ENCODE measurements at regions not wholly inside any gene's neighbourhood (a gene's known extent, or its start where the extent isn't known, plus 50 kb on each side); places are given as distances from the start of the nearest gene placed in this dataset.
"Not testable (repeated sequence)": the region's sequence is repeated elsewhere in the genome, so short reads cannot be mapped to it uniquely, and the experiment has no call there.

DNA sequence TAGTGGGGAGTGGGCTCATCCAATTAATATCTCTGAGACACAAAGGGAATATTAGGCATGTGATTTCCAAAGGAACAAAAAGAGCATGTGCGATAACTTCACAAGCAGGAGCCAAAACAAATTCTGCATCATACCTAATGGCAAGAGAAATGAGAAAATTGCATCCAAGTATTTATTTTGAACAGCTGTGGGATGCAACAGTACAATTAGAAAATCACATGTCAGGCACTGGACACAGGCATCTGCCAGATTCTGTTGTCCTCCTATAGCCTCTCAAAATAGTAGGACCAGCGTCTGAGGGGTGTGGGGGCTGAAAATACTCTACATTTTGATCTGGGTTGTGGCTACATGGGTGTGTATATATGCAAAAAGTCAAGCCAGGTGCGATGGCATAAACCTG, 66.3 kb downstream of the EDN1 start:
- no peak overlapping the region for H3K4me3 ChIP-seq (replicated peaks; ENCODE audit: low read depth, low read length)
- TF ChIP-seq, protein P1, sequence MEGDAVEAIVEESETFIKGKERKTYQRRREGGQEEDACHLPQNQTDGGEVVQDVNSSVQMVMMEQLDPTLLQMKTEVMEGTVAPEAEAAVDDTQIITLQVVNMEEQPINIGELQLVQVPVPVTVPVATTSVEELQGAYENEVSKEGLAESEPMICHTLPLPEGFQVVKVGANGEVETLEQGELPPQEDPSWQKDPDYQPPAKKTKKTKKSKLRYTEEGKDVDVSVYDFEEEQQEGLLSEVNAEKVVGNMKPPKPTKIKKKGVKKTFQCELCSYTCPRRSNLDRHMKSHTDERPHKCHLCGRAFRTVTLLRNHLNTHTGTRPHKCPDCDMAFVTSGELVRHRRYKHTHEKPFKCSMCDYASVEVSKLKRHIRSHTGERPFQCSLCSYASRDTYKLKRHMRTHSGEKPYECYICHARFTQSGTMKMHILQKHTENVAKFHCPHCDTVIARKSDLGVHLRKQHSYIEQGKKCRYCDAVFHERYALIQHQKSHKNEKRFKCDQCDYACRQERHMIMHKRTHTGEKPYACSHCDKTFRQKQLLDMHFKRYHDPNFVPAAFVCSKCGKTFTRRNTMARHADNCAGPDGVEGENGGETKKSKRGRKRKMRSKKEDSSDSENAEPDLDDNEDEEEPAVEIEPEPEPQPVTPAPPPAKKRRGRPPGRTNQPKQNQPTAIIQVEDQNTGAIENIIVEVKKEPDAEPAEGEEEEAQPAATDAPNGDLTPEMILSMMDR (IDR thresholded peaks at IDR 0.05; ENCODE audit: low read length, missing control alignments): no peak
- DNase-seq (ENCODE audit: low read depth): no peak

DNA sequence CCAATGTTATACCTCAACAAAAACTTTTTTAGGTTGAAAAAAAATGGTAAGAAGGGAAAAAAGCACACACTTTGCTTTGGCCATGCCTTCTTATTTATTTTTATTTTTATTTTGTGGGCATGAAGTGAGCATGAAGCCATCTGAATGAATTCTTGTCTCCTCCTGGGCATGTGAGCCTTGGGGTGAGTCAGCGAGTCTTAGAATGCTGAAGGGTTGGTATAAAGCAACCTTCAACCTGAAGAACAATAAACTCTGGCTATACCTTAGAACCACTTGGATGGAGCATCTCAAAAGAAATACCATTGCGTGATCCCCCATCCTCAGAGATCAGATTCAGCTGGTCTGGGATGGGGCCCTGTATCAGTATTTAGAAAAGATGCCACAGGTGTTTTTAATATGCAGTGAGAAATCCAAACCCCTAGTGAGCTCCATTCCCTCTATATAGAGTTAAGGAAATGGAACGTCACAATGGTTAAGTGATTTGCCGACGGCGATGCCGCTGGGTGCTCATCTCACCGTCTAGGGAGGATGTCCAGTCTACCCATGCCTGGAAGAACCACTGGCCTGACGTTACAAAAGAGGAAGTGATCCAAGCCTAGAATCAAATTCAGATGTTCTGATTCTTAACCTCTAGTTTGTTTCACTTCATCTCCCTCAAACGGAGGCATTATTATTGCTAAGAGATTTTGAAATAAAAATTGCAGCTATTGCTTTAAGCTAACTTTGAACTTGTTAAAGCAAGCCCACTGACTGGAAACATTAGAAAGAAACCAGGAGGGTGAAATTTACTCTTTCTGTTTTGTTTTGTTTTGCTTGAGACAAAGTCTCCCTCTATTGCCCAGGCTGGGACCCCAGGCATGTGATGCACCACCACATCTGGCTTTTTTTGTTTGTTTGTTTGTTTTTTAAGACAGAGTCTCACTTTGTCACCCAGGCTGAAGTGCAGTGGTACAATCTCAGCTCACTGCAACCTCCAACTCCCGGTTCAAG, 67.1 kb downstream of the EDN1 start:
- H3K4me3 ChIP-seq (replicated peaks; ENCODE audit: low read depth, low read length): no peak overlapping the region
- no peak for DNase-seq (ENCODE audit: low read depth)
- TF ChIP-seq, protein P1 (IDR thresholded peaks at IDR 0.05; ENCODE audit: low read length, missing control alignments): no peak

DNA sequence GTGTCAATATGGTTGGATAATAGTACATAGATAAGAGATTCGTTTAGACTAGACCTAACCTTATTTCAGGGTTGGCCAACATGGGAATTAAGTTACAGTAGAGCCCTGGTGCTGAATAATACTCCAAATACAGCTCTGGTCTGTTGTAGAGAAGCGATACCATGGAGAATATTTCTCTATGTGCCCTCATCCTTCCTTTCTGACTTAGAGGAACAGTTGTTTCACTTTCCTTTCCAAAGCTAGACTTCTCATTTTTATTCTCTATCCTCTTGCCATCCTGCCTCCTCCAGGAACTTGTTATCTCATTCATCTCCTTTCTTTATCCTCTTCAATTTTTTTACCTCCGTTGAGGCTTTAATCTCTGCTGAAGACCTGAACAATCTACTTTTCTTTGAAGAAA, 68.9 kb downstream of the EDN1 start:
- H3K4me3 ChIP-seq (replicated peaks; ENCODE audit: low read depth, low read length): no peak overlapping the region
- DNase-seq (ENCODE audit: low read depth): no peak
- TF ChIP-seq, protein P1 (IDR thresholded peaks at IDR 0.05; ENCODE audit: low read length, missing control alignments): no peak

DNA sequence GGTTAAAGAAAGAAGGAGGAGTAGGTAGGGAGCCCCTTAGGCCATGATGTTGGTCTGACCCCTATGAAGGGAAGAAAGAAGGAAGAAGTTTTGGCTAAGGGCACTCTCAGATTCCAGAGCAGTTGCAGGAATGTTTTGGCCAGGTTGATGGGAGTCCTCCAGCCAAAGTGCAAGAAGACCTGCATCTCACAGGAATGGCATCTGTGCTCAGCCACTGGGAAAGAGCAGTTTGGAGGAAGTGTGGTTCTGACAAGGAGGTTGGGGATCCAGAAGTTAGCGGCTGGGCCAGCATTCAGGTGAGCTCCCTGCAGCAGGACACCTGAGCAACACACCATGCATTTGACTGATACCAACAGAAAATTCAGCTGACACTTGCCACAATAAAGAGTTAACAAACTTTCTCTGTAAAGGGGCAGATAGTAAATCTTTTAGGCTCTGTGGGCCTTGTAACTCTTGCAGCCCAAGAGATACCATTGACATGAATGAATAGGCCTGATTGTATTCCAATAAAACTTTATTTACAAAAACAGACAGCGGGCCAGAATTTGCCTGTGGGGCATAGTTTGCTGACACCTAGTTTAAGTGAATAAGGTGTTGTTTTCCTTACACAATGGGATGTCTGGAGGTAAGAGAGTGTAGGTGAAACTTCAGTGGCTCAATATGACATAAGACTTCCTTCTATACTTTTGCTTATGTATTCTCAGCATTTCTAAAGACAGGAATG, 71.0 kb downstream of the EDN1 start:
- DNase-seq (ENCODE audit: low read depth): no peak
- TF ChIP-seq, protein P1 (IDR thresholded peaks at IDR 0.05; ENCODE audit: low read length, missing control alignments): no peak
- H3K4me3 ChIP-seq (replicated peaks; ENCODE audit: low read depth, low read length): no peak overlapping the region

DNA sequence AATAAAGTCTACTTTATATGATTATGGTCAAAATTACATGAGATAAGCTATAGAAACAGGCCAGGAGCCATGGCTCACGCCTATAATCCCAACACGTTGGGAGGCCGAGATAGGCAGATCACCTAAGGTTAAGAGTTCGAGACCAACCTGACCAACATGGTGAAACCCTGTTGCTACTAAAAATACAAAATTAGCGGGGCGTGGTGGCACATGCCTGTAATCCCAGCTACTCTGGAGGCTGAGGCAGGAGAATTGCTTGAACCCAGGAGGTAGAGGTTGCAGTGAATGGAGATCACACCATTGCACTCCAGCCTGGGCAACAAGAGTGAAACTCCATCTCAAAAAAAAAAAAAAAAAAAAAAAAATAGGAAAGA, 73.1 kb downstream of the EDN1 start:
- not testable (repeated sequence) for H3K4me3 ChIP-seq (replicated peaks; ENCODE audit: low read depth, low read length)

DNA sequence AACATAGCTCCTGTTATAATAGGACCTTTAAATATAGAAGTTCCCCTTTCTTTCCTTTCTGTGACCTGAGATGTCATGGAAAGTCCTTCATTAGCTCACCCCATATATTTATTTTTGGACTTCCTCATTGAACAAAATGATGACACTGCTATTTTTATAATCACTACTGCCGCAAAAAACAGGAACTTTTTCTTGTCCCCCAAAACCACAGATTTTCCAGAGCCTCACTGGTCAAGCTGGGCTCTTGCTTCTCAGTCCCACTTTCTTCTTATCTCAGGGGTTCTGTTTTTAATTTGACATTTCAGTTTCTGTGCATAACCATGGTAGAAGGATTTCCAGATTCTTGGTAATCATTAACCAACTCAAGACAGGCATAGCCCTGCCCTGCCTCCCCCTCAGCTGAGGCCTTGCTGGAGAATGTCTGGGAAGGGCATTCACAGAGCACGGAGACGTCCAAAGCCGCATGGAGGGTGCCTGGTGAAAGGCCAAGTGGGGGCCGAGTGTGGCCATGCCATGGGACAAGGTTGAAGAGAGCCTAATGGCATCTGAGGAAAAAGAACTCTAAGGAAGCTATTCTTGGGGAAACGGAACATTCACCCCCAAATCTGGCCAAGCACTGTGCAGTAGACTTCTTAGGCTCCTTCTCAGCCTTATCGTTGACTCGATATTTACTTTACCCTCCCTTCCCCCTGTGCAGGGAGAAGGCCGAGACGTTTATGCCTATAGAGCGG, 73.7 kb downstream of the EDN1 start:
- DNase-seq (ENCODE audit: low read depth): no peak
- H3K4me3 ChIP-seq (replicated peaks; ENCODE audit: low read depth, low read length): no peak overlapping the region
- TF ChIP-seq, protein P1 (IDR thresholded peaks at IDR 0.05; ENCODE audit: low read length, missing control alignments): no peak

More for the DNA sequence above, 73.1 kb downstream of the EDN1 start:
- DNase-seq (ENCODE audit: low read depth): not testable (repeated sequence)

DNA sequence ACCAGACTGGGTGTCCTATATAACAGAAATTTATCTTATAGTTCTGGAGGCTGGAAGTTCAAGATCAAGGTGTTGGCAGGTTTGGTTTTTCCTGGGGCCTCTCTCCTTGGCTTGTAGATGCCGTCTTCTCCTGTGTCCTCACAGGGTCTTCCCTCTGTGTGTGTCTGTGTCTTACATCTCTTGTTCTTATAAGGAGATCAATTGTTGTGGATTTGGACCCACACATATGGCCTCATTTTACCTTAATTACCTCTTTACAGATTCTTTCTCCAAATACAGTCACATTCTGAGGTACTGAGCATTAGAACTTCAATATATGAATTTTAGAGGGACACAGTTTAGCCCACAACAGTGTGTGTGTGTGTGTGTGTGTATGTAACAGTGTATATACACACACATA, 74.5 kb downstream of the EDN1 start:
- no peak for DNase-seq (ENCODE audit: low read depth)
- TF ChIP-seq, protein P1 (IDR thresholded peaks at IDR 0.05; ENCODE audit: low read length, missing control alignments): no peak
- H3K4me3 ChIP-seq (replicated peaks; ENCODE audit: low read depth, low read length): no peak overlapping the region

Data from fibroblast of pulmonary artery (primary cell).